ENCODE measurements at regions not wholly inside any gene's neighbourhood (a gene's known extent, or its start where the extent isn't known, plus 50 kb on each side); places are given as distances from the start of the nearest gene placed in this dataset.

DNA sequence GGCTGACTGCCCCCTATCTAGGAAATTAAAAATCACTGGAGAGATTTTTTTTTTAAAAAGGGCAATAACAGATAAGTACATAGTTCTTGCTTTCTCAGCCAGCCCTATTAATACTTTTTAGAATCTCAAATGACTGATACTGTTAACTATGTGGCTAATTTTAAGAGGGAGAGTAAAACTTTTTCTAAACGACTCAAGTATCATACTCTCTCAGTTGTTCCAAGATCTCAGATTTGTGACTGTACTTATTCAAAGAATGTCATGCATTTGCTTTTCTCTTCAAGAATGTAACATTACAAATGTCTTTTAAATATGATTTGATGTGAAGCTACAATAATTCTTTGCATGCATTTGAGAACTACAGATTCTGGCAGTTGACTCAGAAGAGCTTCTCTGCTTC, 55.4 kb upstream of the RAB11FIP2 start:
- BruUV-seq (replicated peaks): no TSS peak
- WGBS (ENCODE audit: insufficient coverage, low coverage, missing lambda C conversion rate): 0% methylated on average over 1 of the region's 1 CpG
- no peak overlapping the region for H3K4me2 ChIP-seq (ENCODE audit: insufficient read depth, low read length)
- no peak overlapping the region for H3K9ac ChIP-seq (ENCODE audit: insufficient read depth in 1 of 2, low read depth in 2 of 2, low read length in 2 of 2)
- peaks cover 0 to 2% of the 10 kb centered on the region in 2 experiments; a peak in 1 of 5 replicates for H3K27me3 ChIP-seq (ENCODE audit: control insufficient read depth in 2 of 2, insufficient read depth in 2 of 2, low read length in 2 of 2)
- DNase-seq (ENCODE audit: extremely low read depth in 1 of 4, low spot score in 3 of 4) (no peak), ATAC-seq (no peak), FAIRE-seq (no peak)
- ChIA-PET POLR2A (no interaction called here), CTCF (ENCODE audit: low intra/inter-chr PET ratio) (no interaction called here)
- H3K79me2 ChIP-seq (ENCODE audit: control insufficient read depth, insufficient read depth, low read length): no peaks in the 10 kb centered on the region
- no peaks in the 10 kb centered on the region for H3K9me1 ChIP-seq (ENCODE audit: control insufficient read depth, insufficient read depth, low read length)
- H3K27ac ChIP-seq (ENCODE audit: extremely low read depth, low read depth, low read length): no peak overlapping the region
- in situ Hi-C loops (cut with MboI): no loop called here
- TF ChIP-seq KLF6 (CRISPR knock-in tag; IDR thresholded peaks at IDR 0.05; ENCODE audit: borderline replicate concordance) (no peak), GABPB2 (CRISPR knock-in tag; conservative IDR thresholded peaks at IDR 0.05) (no peak), ZNF277 (CRISPR knock-in tag; IDR thresholded peaks at IDR 0.05; ENCODE audit: borderline replicate concordance) (no peak)
- no peaks in the 10 kb centered on the region for H4K20me1 ChIP-seq (replicated peaks; ENCODE audit: control insufficient read depth, insufficient read depth, low read length)
- no peak overlapping the region for H3K4me3 ChIP-seq
- intact Hi-C loops (cut with micrococcal nuclease): no loop called here
- no peaks in the 10 kb centered on the region for H3K9me3 ChIP-seq (replicated peaks; ENCODE audit: control insufficient read depth, insufficient read depth, low read depth, low read length)
- H3K36me3 ChIP-seq (ENCODE audit: control insufficient read depth, insufficient read depth, low read length): no peaks in the 10 kb centered on the region
- H2AFZ ChIP-seq (ENCODE audit: low read depth, low read length): no peak overlapping the region
- peaks cover 0 to 2% of the 10 kb centered on the region in 2 experiments; a peak in 1 of 5 replicates for H3K4me1 ChIP-seq (replicated peaks in 1 of 2; ENCODE audit: control insufficient read depth in 2 of 2, insufficient read depth in 2 of 2, low read length in 2 of 2)

DNA sequence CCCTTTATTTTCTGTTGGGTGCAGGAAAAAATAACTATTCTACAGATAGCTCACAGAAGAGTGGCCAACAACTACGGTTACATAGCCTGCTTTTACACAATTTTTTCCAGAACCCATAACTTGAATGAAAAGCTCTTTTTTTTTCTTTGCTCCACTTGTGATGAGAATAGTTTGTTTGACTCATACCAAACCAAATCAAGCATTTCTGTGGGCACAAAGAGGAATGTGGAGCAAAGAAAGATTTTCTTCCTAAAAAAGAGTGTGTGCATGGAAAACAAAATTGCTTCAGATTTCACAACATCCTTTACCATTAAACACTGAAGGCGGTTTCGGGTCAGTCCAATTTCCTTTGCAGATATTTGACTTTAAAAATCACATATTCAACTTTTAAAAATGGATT, 54.8 kb upstream of the RAB11FIP2 start:
- no TSS peak for BruUV-seq (replicated peaks)
- peaks cover 0 to 2% of the 10 kb centered on the region in 2 experiments; a peak in 1 of 5 replicates for H3K27me3 ChIP-seq (ENCODE audit: control insufficient read depth in 2 of 2, insufficient read depth in 2 of 2, low read length in 2 of 2)
- FAIRE-seq (no peak), ATAC-seq (no peak), DNase-seq (ENCODE audit: extremely low read depth in 1 of 4, low spot score in 3 of 4) (no peak)
- 5% methylated on average over 3 of the region's 3 CpGs for WGBS (ENCODE audit: insufficient coverage, low coverage, missing lambda C conversion rate)
- no peak overlapping the region for H3K4me3 ChIP-seq
- no peak overlapping the region for H2AFZ ChIP-seq (ENCODE audit: low read depth, low read length)
- H3K36me3 ChIP-seq (ENCODE audit: control insufficient read depth, insufficient read depth, low read length): no peaks in the 10 kb centered on the region
- in situ Hi-C loops (cut with MboI): no loop called here
- H3K4me1 ChIP-seq (replicated peaks in 1 of 2; ENCODE audit: control insufficient read depth in 2 of 2, insufficient read depth in 2 of 2, low read length in 2 of 2): 0 out of 5 replicates have a peak, but pooled peaks cover 0 to 2% of the 10 kb centered on the region in 2 experiments
- no peaks in the 10 kb centered on the region for H3K9me3 ChIP-seq (replicated peaks; ENCODE audit: control insufficient read depth, insufficient read depth, low read depth, low read length)
- intact Hi-C loops (cut with micrococcal nuclease): no loop called here
- no peak overlapping the region for H3K27ac ChIP-seq (ENCODE audit: extremely low read depth, low read depth, low read length)
- H4K20me1 ChIP-seq (replicated peaks; ENCODE audit: control insufficient read depth, insufficient read depth, low read length): no peaks in the 10 kb centered on the region
- TF ChIP-seq, protein P1, sequence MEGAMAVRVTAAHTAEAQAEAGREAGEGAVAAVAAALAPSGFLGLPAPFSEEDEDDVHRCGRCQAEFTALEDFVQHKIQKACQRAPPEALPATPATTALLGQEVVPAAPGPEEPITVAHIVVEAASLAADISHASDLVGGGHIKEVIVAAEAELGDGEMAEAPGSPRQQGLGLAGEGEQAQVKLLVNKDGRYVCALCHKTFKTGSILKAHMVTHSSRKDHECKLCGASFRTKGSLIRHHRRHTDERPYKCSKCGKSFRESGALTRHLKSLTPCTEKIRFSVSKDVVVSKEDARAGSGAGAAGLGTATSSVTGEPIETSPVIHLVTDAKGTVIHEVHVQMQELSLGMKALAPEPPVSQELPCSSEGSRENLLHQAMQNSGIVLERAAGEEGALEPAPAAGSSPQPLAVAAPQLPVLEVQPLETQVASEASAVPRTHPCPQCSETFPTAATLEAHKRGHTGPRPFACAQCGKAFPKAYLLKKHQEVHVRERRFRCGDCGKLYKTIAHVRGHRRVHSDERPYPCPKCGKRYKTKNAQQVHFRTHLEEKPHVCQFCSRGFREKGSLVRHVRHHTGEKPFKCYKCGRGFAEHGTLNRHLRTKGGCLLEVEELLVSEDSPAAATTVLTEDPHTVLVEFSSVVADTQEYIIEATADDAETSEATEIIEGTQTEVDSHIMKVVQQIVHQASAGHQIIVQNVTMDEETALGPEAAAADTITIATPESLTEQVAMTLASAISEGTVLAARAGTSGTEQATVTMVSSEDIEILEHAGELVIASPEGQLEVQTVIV (CRISPR knock-in tag; IDR thresholded peaks at IDR 0.05; ENCODE audit: borderline replicate concordance): no peak
- TF ChIP-seq HNRNPK (IDR thresholded peaks at IDR 0.05; ENCODE audit: low read depth, low read length, poor library complexity, severe bottlenecking) (no peak), SRSF3 (IDR thresholded peaks at IDR 0.05; ENCODE audit: insufficient read depth, low read length) (no peak), SRSF1 (IDR thresholded peaks at IDR 0.05; ENCODE audit: low read depth, low read length) (no peak), IFI16 (CRISPR knock-in tag; IDR thresholded peaks at IDR 0.05) (no peak), NFIX (CRISPR knock-in tag; IDR thresholded peaks at IDR 0.05; ENCODE audit: low read depth) (no peak), FOXJ2 (tag; IDR thresholded peaks at IDR 0.05) (no peak), USF2 (CRISPR knock-in tag; IDR thresholded peaks at IDR 0.05) (no peak), HSF4 (CRISPR knock-in tag; IDR thresholded peaks at IDR 0.05; ENCODE audit: borderline replicate concordance) (no peak), C11orf30 (IDR thresholded peaks at IDR 0.05; ENCODE audit: low read depth) (no peak)
- H3K79me2 ChIP-seq (ENCODE audit: control insufficient read depth, insufficient read depth, low read length): no peaks in the 10 kb centered on the region
- H3K4me2 ChIP-seq (ENCODE audit: insufficient read depth, low read length): no peak overlapping the region
- ChIA-PET POLR2A (no interaction called here), CTCF (ENCODE audit: low intra/inter-chr PET ratio) (no interaction called here)
- no peak overlapping the region for H3K9ac ChIP-seq (ENCODE audit: insufficient read depth in 1 of 2, low read depth in 2 of 2, low read length in 2 of 2)
- no peaks in the 10 kb centered on the region for H3K9me1 ChIP-seq (ENCODE audit: control insufficient read depth, insufficient read depth, low read length)
